GM12874 (cell line): ENCODE measurements at regions not wholly inside any gene's neighbourhood (a gene's known extent, or its start where the extent isn't known, plus 50 kb on each side); places are given as distances from the start of the nearest gene placed in this dataset.

Source experiments
- TF ChIP-seq, protein P1 (sequence below): IDR thresholded peaks from 2 replicates; pipeline ENCODE4 v1.5.1; 2011; ENCODE audit warnings: low read depth, mild to moderate bottlenecking, control low read depth, low read length, moderate library complexity; ENCODE audit not compliant: insufficient read depth

DNA sequence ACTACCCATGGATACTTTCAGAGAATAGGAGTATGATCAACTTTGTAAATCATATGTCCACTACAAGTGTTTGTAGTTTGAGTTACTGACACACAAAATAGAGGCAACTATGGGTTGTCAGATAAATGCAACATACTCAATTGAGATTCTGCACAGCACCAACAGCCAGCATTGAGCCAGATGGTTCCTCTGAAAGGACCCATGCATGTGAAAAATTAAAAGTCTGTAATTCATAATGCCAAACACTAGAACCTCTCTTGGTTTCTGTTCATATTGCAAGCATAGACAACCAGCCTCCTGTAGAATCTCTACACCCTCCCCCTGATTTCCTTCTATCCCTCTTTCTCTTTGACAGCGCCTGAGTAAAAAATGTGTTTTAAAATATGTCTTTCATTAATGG lies 831.0 kb downstream of the C12orf50 start:
- TF ChIP-seq, protein P1, sequence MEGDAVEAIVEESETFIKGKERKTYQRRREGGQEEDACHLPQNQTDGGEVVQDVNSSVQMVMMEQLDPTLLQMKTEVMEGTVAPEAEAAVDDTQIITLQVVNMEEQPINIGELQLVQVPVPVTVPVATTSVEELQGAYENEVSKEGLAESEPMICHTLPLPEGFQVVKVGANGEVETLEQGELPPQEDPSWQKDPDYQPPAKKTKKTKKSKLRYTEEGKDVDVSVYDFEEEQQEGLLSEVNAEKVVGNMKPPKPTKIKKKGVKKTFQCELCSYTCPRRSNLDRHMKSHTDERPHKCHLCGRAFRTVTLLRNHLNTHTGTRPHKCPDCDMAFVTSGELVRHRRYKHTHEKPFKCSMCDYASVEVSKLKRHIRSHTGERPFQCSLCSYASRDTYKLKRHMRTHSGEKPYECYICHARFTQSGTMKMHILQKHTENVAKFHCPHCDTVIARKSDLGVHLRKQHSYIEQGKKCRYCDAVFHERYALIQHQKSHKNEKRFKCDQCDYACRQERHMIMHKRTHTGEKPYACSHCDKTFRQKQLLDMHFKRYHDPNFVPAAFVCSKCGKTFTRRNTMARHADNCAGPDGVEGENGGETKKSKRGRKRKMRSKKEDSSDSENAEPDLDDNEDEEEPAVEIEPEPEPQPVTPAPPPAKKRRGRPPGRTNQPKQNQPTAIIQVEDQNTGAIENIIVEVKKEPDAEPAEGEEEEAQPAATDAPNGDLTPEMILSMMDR: no peak

DNA sequence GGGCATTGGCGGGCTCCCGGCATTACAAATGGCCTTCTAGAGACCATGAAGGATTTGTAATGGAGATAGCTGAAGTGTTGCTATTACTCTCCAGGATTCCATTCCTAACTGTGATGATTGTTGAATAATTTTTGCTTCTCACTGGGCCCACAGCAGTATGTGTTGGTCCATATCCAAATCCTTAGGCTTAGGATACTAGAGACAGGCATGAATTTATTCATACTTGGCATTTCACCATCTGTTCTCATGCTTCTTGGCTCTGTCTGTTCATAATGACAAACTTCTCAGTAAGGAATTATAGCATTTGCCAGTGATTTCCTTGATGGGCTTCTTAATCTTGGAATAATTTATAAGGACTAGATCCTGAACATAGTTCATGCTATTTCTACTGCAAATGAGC lies 832.9 kb downstream of the C12orf50 start:
- TF ChIP-seq, protein P1: no peak

DNA sequence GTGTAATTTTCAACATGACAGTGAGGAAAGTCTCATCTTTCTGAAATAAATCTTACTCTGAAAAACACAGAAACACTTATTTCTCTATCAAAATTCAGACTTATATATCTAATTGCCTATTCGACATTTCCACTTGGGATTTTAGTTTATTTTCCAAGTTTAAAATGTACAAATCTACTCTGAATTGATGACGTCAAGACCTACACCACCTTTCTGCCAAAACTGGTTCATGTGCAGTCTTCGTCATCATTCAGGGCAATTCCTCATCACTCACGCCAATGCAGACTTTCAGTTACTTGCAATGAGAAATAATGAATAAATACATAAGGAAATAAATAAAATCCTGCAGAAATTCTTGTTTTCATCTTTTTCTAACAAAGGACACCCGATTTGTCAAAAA lies 843.8 kb downstream of the C12orf50 start:
- TF ChIP-seq, protein P1: no peak

DNA sequence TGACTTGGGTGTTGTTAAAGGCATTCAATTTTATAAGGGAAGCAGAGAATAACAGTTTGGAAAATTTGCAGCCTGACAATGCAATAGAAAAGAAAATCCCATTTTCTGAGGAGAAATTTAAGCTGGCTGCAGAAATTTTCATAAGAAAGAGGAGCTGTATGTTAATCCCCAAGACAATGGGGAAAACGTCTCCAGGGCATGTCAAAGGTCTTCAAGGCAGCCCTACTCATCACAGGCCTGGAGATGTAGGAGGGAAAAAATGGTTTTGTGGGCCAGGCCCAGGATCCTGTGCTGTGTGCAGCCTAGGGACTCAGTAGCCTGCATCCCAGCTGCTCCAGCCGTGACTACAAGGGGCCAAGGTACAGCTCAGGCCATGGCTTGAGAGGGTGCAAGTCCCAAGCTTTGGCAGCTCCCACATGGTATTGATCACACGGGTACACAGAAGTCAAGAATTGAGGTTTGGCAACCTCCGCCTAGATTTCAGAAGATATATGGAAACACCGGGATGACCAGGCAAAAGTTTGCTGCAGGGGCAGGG lies 846.4 kb downstream of the C12orf50 start:
- TF ChIP-seq, protein P1: no peak

DNA sequence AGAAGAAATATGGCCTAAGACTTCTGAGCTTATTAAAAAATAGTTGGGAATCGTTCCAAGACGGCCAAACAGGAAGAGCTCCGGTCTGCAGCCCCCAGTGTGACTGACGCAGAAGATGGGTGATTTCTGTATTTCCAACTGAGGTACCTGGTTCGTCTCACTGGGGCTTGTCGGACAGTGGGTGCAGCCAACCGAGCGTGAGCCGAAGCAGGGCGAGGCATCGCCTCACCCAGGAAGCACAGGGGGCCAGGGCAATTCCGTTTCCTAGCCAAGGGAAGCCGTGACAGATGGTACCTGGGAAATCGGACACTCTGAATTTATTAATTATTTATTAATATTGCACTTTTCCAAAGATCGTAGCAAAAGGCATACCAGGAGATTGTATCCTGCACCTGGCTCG lies 857.8 kb downstream of the C12orf50 start:
- TF ChIP-seq, protein P1: no peak

DNA sequence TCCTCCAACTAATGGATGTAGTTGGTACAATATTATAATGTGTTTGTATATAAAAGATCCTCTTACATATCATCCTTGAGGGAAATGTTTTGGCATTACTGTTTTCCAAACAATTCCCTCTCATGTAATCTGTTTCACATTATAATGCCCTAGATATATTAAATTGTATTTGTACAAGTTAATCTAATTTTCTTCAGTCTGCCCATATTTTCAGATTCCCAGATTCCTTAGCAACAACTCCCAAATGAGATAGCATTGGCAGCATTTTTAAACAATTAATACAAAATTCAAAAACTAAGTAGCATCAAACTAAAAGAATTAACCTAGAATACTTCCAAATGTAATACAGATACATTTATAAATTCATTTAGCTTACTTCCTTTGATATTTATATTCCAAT lies 860.2 kb downstream of the C12orf50 start:
- TF ChIP-seq, protein P1: no peak

DNA sequence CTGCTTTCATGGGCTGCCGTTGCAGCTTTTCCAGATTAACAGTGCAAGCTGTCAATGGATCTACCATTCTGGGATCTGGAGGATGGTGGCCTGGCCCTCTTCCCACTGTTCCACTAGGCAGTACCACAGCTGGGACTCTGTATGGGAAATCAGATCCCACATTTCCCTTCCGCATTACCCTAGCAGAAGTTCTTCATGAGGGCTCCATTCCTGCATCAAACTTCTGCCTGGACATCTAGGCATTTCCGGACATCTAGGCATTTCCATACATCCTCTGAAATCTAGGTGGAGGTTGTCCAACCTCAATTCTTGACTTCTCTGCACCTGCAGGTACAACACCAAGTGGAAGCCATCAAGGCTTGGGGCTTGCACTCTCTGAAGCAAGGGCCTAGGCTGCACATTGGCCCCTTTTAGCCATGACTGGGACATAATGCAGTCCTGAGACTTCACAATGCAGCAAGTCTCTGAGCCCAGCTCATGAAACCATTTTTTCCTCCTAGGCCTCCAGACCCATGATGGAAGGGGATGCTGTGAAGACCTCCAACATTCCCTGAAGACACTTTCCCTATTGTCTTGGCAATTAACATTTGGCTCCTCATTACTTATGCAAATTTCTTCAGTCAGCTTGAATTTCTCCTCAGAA lies 863.3 kb downstream of the C12orf50 start:
- TF ChIP-seq, protein P1: no peak
